Testis (tissue), 2 donors: ENCODE measurements at regions not wholly inside any gene's neighbourhood (a gene's known extent, or its start where the extent isn't known, plus 50 kb on each side); places are given as distances from the start of the nearest gene placed in this dataset.

Source experiments
- DNase-seq: peaks from one replicate; pipeline ENCODE4 v3.0.0-alpha.2; 2019
- H3K27ac ChIP-seq, 2 donors: fragments of 200-600 bp; sonication (generic); one replicate each; pipeline ENCODE4 v1.5.1; 2019
- H3K27me3 ChIP-seq: fragments of 200-600 bp; sonication (generic); one replicate; pipeline ENCODE4 v1.5.1; 2019
- H3K36me3 ChIP-seq: fragments of 200-600 bp; sonication (generic); one replicate; pipeline ENCODE4 v1.5.1; 2017; ENCODE audit warnings: low read depth; ENCODE audit errors: missing control alignments
- H3K4me1 ChIP-seq: fragments of 200-600 bp; sonication (generic); one replicate; pipeline ENCODE4 v1.5.1; 2019
- H3K4me3 ChIP-seq, 2 donors: fragments of 200-600 bp; sonication (generic); one replicate each; pipeline ENCODE4 v1.5.1; 2017 to 2019
- H3K9me3 ChIP-seq: fragments of 200-600 bp; sonication (generic); one replicate; pipeline ENCODE4 v1.5.1; 2017
- POLR2A ChIP-seq: fragments of 450-650 bp; IDR thresholded peaks from one replicate; pipeline ENCODE4 v1.6.1; 2017; ENCODE audit warnings: antibody characterized with exemption, mild to moderate bottlenecking, moderate library complexity
- WGBS, 2 donors: methylation state at CpG; one replicate each; pipeline ENCODE4 v1.1.5; 2018; 5-methylcytosine and 5-hydroxymethylcytosine counted together
- intact Hi-C: fragments of 100-400 bp; cut with DNase I; formaldehyde crosslinking; loops from one replicate; pipeline ENCODE4 v1.15.1; 2023; ENCODE audit warnings: low total_unique reads
- TF ChIP-seq, protein P1 (sequence below), 3 experiments: fragments of 450-650 bp in 2 of 3; fragments of 200-600 bp in 1 of 3; sonication (generic) in 1 of 3; IDR thresholded peaks; one replicate each; pipeline ENCODE4 v1.5.1; 2016 to 2019; ENCODE audit warnings: antibody characterized with exemption in 3 of 3, mild to moderate bottlenecking in 2 of 3, moderate library complexity in 1 of 3

DNA sequence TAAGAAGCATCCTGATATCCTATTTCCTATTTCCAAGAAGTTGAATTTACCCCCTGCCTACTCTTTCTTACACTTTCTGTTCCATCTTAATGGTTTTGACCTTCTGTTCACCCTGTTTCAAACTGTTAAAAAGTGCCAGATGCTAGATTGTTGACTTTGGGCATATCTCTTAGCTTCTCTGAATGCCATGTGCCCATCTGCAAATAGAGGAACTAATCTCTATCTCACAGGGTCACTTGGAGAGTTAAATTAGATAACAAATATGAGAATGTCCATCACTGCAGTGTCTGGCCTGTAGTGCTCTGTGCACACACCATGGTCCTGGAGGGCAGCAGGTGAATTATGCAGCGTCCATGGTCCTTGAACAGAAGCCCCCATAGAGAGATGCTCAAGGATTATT, 83.8 kb downstream of the LRATD1 start:
- Histone ChIP-seq H3K27ac (no peak overlapping the region), H3K36me3 (no peaks in the 10 kb centered on the region), H3K9me3 (no peaks in the 10 kb centered on the region), H3K4me1 (peaks cover 10% of the 10 kb centered on the region), H3K4me3 (no peak overlapping the region), H3K27me3 (no peaks in the 10 kb centered on the region)
- TF ChIP-seq, protein P1, sequence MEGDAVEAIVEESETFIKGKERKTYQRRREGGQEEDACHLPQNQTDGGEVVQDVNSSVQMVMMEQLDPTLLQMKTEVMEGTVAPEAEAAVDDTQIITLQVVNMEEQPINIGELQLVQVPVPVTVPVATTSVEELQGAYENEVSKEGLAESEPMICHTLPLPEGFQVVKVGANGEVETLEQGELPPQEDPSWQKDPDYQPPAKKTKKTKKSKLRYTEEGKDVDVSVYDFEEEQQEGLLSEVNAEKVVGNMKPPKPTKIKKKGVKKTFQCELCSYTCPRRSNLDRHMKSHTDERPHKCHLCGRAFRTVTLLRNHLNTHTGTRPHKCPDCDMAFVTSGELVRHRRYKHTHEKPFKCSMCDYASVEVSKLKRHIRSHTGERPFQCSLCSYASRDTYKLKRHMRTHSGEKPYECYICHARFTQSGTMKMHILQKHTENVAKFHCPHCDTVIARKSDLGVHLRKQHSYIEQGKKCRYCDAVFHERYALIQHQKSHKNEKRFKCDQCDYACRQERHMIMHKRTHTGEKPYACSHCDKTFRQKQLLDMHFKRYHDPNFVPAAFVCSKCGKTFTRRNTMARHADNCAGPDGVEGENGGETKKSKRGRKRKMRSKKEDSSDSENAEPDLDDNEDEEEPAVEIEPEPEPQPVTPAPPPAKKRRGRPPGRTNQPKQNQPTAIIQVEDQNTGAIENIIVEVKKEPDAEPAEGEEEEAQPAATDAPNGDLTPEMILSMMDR (IDR thresholded peaks at IDR 0.05) = no peak
- TF ChIP-seq POLR2A = no peak
- intact Hi-C loops = no loop called here
- WGBS, 2 donors = 38 to 50% methylated on average over 1 of the region's 1 CpG
- DNase-seq = no peak

- intact Hi-C loops = no loop called here
- H3K27me3 ChIP-seq = no peaks in the 10 kb centered on the region
- no peak for DNase-seq
- no peak overlapping the region for H3K4me3 ChIP-seq
- no peak overlapping the region for H3K27ac ChIP-seq
- 54 to 78% methylated on average over 3 of the region's 3 CpGs for WGBS, 2 donors
- no peaks in the 10 kb centered on the region for H3K36me3 ChIP-seq
- no peaks in the 10 kb centered on the region for H3K9me3 ChIP-seq
- TF ChIP-seq POLR2A = no peak
- TF ChIP-seq, protein P1 (IDR thresholded peaks at IDR 0.05) = no peak
- peaks cover 10% of the 10 kb centered on the region for H3K4me1 ChIP-seq
Observed at GRCh38 chr2:14717131-14717530, 84.6 kb downstream of the LRATD1 start.

DNA sequence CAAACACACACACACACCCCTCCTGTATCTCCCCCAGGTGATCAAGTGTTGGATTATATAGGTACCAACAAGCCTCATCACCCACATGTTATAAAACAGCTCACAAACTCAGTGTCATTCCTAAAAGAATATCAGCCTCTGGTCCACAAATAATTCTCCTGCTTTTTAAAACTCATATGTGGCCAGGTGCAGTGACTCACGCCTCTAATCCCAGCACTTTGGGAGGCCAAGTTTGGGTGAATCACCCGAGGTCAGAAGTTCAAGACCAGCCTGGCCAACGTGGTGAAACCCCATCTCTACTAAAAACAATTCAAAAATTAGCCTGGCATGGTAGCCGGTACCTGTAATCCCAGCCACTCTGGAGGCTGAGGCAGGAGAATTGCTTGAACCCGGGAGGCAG, 87.8 kb downstream of the LRATD1 start:
- peaks cover 10% of the 10 kb centered on the region for H3K4me1 ChIP-seq
- H3K27ac ChIP-seq = no peak overlapping the region
- TF ChIP-seq POLR2A = no peak
- TF ChIP-seq, protein P1 (IDR thresholded peaks at IDR 0.05) = no peak
- WGBS, 2 donors = 72 to 86% methylated on average over 5 of the region's 5 CpGs
- H3K9me3 ChIP-seq = no peaks in the 10 kb centered on the region
- DNase-seq = no peak
- no peaks in the 10 kb centered on the region for H3K27me3 ChIP-seq
- intact Hi-C loops = no loop called here
- no peak overlapping the region for H3K4me3 ChIP-seq
- no peaks in the 10 kb centered on the region for H3K36me3 ChIP-seq

GRCh38 chr2:14720739-14721138, 88.2 kb downstream of the LRATD1 start:
- H3K4me1 ChIP-seq = peaks cover 10% of the 10 kb centered on the region
- no peak for DNase-seq
- no peaks in the 10 kb centered on the region for H3K36me3 ChIP-seq
- no peak overlapping the region for H3K27ac ChIP-seq
- WGBS, 2 donors = 79 to 82% methylated on average over 2 of the region's 2 CpGs
- H3K9me3 ChIP-seq = no peaks in the 10 kb centered on the region
- TF ChIP-seq POLR2A = no peak
- TF ChIP-seq, protein P1 (IDR thresholded peaks at IDR 0.05) = no peak
- no peak overlapping the region for H3K4me3 ChIP-seq
- no peaks in the 10 kb centered on the region for H3K27me3 ChIP-seq
- intact Hi-C loops = no loop called here

DNA sequence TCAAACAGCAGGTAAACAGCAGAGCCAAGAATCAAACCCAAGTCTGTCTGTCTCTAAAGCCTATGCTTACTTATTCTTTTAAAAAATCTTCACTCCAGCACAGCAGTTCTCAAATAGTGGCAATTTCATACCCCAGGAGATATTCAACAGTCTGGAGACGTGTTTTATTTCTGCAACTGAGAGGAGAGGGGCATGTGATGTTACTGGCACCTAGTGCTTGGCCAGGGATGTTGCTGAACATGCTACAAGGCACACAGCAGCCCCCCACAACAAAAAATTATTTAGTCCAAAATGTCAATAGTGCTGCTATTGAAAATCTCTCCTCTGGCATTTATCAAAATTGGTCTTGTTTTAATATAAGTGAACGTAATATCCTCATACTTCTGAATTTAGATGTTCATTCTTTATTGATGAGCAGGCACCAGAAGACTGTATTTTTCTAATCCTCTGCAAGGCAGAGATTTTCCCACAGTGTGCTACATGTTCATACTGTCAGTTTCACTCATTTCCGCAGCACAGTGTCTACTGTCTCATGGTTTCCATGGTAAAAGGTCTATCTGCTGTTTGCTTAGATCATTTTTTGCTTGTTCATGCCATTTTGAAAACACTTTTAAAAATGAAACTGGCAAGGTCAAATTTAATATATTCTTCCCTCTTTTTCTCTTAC, 90.5 kb downstream of the LRATD1 start:
- H3K9me3 ChIP-seq = no peaks in the 10 kb centered on the region
- no peaks in the 10 kb centered on the region for H3K4me1 ChIP-seq
- H3K27ac ChIP-seq = no peak overlapping the region
- 66 to 67% methylated on average over 3 of the region's 3 CpGs for WGBS, 2 donors
- DNase-seq = no peak
- no peaks in the 10 kb centered on the region for H3K27me3 ChIP-seq
- H3K36me3 ChIP-seq = no peaks in the 10 kb centered on the region
- intact Hi-C loops = no loop called here
- no peak overlapping the region for H3K4me3 ChIP-seq
- TF ChIP-seq, protein P1 (IDR thresholded peaks at IDR 0.05) = no peak
- TF ChIP-seq POLR2A = no peak
